HG03439 (cell line): ENCODE measurements at regions not wholly inside any gene's neighbourhood (a gene's known extent, or its start where the extent isn't known, plus 50 kb on each side); places are given as distances from the start of the nearest gene placed in this dataset.
"Not testable (repeated sequence)": the region's sequence is repeated elsewhere in the genome, so short reads cannot be mapped to it uniquely, and the experiment has no call there.

ENCODE experiments used
- ATAC-seq: cut with Tn5 transposase; IDR thresholded peaks from one replicate; pipeline ENCODE4 v1.9.1; 2021; ENCODE audit warnings: mild to moderate bottlenecking, moderate library complexity; ENCODE audit not compliant: unreplicated experiment

- no peak for ATAC-seq
These were observed 1672.1 kb upstream of the C9orf72 start for GRCh38 chr9:29245351-29245750.

- ATAC-seq = not testable (repeated sequence)
These were observed 1697.1 kb upstream of the C9orf72 start for GRCh38 chr9:29270400-29270799.

- no peak for ATAC-seq
These were observed 1708.8 kb upstream of the C9orf72 start for GRCh38 chr9:29282121-29282520.

- ATAC-seq = no peak
These were observed 1712.5 kb upstream of the C9orf72 start for GRCh38 chr9:29285818-29286217.

- ATAC-seq = no peak
These were observed 1716.1 kb upstream of the C9orf72 start for GRCh38 chr9:29289365-29289764.

GRCh38 chr9:29290516-29290915, 1717.2 kb upstream of the C9orf72 start:
- no peak for ATAC-seq

GRCh38 chr9:29297592-29297991, 1724.3 kb upstream of the C9orf72 start:
- ATAC-seq = no peak

GRCh38 chr9:29311221-29311620, 1737.9 kb upstream of the C9orf72 start:
- no peak for ATAC-seq

GRCh38 chr9:29312327-29312726, 1739.0 kb upstream of the C9orf72 start:
- no peak for ATAC-seq

- ATAC-seq = no peak
These were observed 1746.6 kb upstream of the C9orf72 start for GRCh38 chr9:29319736-29320513.

- ATAC-seq = peak; percentile 91
These were observed 1749.0 kb upstream of the C9orf72 start for GRCh38 chr9:29322240-29322639.

GRCh38 chr9:29325894-29326293, 1752.6 kb upstream of the C9orf72 start:
- ATAC-seq = no peak

GRCh38 chr9:29332789-29333188, 1759.5 kb upstream of the C9orf72 start:
- ATAC-seq = no peak

- no peak for ATAC-seq
These were observed 1763.0 kb upstream of the C9orf72 start for GRCh38 chr9:29336281-29336680.

- no peak for ATAC-seq
These were observed 1766.1 kb upstream of the C9orf72 start for GRCh38 chr9:29339387-29339786.

GRCh38 chr9:29348999-29349398, 1775.7 kb upstream of the C9orf72 start:
- no peak for ATAC-seq

GRCh38 chr9:29389421-29389820, 1816.1 kb upstream of the C9orf72 start:
- no peak for ATAC-seq

- no peak for ATAC-seq
These were observed 1817.6 kb upstream of the C9orf72 start for GRCh38 chr9:29390859-29391258.

- ATAC-seq = no peak
These were observed 1819.8 kb upstream of the C9orf72 start for GRCh38 chr9:29393064-29393463.

- ATAC-seq = no peak
These were observed 1821.6 kb upstream of the C9orf72 start for GRCh38 chr9:29394855-29395254.

GRCh38 chr9:29397148-29397547, 1823.9 kb upstream of the C9orf72 start:
- ATAC-seq = no peak

- ATAC-seq = no peak
These were observed 1842.9 kb upstream of the C9orf72 start for GRCh38 chr9:29416204-29416603.

GRCh38 chr9:29422438-29422837, 1849.2 kb upstream of the C9orf72 start:
- peak; percentile 58 for ATAC-seq
